Fibroblast of skin of back (primary cell): ENCODE measurements at regions not wholly inside any gene's neighbourhood (a gene's known extent, or its start where the extent isn't known, plus 50 kb on each side); places are given as distances from the start of the nearest gene placed in this dataset.
"Not testable (repeated sequence)": the region's sequence is repeated elsewhere in the genome, so short reads cannot be mapped to it uniquely, and the experiment has no call there.

Experiments
- DNase-seq: peaks from one replicate; pipeline ENCODE4 v3.0.0-alpha.2; 2013

GRCh38 chr14:25843481-25844470 is 754.1 kb downstream of the NOVA1 start:
- no peak for DNase-seq

GRCh38 chr14:25841226-25841625 is 756.6 kb downstream of the NOVA1 start:
- peak; percentile 6 for DNase-seq

- no peak for DNase-seq
Measured at GRCh38 chr14:25837551-25837965, 760.3 kb downstream of the NOVA1 start.

GRCh38 chr14:25836636-25837035 is 761.2 kb downstream of the NOVA1 start:
- no peak for DNase-seq

- peak; percentile 15 for DNase-seq
Measured at GRCh38 chr14:25833341-25834126, 764.3 kb downstream of the NOVA1 start.

GRCh38 chr14:25832585-25832984 is 765.2 kb downstream of the NOVA1 start:
- DNase-seq, result peak; percentile 11

- no peak for DNase-seq
Measured at GRCh38 chr14:25828562-25828961, 769.3 kb downstream of the NOVA1 start.

- DNase-seq, result no peak
Measured at GRCh38 chr14:25826105-25826504, 771.7 kb downstream of the NOVA1 start.

- DNase-seq, result no peak
Measured at GRCh38 chr14:25820368-25820767, 770.4 kb upstream of the STXBP6 start.

- not testable (repeated sequence) for DNase-seq
Measured at GRCh38 chr14:25814622-25815021, 764.7 kb upstream of the STXBP6 start.

- DNase-seq, result no peak
Measured at GRCh38 chr14:25803386-25804018, 753.6 kb upstream of the STXBP6 start.

GRCh38 chr14:25800841-25801240 is 750.9 kb upstream of the STXBP6 start:
- DNase-seq, result no peak

- DNase-seq, result no peak
Measured at GRCh38 chr14:25788252-25788651, 738.3 kb upstream of the STXBP6 start.

- no peak for DNase-seq
Measured at GRCh38 chr14:25765909-25766308, 716.0 kb upstream of the STXBP6 start.

GRCh38 chr14:25759920-25760655 is 710.1 kb upstream of the STXBP6 start:
- no peak for DNase-seq

GRCh38 chr14:25759256-25759655 is 709.3 kb upstream of the STXBP6 start:
- DNase-seq, result no peak

- no peak for DNase-seq
Measured at GRCh38 chr14:25757364-25757763, 707.4 kb upstream of the STXBP6 start.

GRCh38 chr14:25756876-25757275 is 706.9 kb upstream of the STXBP6 start:
- DNase-seq, result no peak

- no peak for DNase-seq
Measured at GRCh38 chr14:25753130-25753529, 703.2 kb upstream of the STXBP6 start.

GRCh38 chr14:25750436-25750835 is 700.5 kb upstream of the STXBP6 start:
- no peak for DNase-seq
